ENCODE measurements at regions not wholly inside any gene's neighbourhood (a gene's known extent, or its start where the extent isn't known, plus 50 kb on each side); places are given as distances from the start of the nearest gene placed in this dataset.

DNA sequence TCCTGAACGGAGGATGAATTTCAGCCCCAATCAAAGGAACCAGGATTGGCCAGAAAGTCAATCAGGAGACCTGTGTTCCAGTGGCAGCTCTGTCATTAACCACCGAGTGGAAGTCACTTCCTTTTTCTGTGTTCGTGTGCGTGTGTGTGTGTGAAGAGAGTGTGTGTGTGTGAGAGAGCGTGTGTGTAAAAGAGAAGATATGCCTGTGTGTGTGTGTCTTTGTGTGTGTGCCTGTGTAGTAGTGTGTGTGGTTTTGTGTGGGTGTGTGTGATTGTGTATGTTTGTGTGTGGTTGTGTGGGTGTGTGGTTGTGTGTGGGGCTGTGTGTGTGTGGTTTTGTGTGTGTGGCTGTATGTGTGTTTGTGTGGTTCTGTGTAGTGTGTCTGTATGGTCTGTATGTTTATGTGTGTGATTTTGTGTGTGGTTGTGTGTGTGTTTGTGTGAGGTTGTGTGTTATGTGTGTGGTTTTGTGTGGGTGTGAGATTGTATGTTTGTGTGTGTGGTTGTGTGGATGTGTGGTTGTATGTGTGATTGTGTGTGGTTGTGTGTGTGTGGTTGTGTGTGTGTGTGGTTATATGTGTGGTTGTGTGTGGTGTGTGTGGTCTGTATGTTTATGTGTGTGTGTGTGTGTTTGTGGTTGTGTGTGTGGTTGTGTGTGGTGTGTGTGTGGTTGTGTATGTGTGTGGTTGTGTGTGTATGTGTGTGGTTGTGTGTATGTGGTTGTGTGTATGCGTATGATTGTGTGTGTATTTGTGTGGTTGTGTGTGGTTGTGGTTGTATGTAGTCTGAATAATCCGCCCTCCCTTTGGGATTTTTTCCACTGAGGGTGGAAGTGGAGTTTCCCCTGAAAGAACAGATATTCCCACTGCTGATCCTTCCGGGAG, 314.4 kb downstream of the SHQ1 start:
- Histone ChIP-seq H4K20me1 (ENCODE audit: insufficient read depth, low read length) (no peaks in the 10 kb centered on the region), H3K36me3 (replicated peaks in 1 of 2; ENCODE audit: control insufficient read depth in 1 of 2, insufficient read depth in 2 of 2, low read length in 2 of 2) (no peaks in the 10 kb centered on the region), H3K27me3 (ENCODE audit: control insufficient read depth in 2 of 2, insufficient read depth in 2 of 2, low read length in 2 of 2) (no peaks in the 10 kb centered on the region), H3K79me2 (ENCODE audit: insufficient read depth, low read length) (no peaks in the 10 kb centered on the region), H3K4me3 (replicated peaks in 1 of 3; ENCODE audit: low read depth in 2 of 3, low read length in 3 of 3) (no peak overlapping the region), H3K9me3 (replicated peaks in 1 of 2; ENCODE audit: control insufficient read depth in 1 of 2, insufficient read depth in 1 of 2, low read length in 2 of 2) (no peaks in the 10 kb centered on the region), H3K27ac (ENCODE audit: low read depth in 1 of 2, low read length in 2 of 2) (peak overlapping the region in 1 of 2 donors; percentile 37), H3K4me2 (replicated peaks; ENCODE audit: extremely low read depth, low read length, poor library complexity, severe bottlenecking) (no peak overlapping the region), H2AFZ (ENCODE audit: insufficient read depth, low read depth, low read length, poor library complexity, severe bottlenecking) (no peak overlapping the region), H3K9ac (ENCODE audit: insufficient read depth, low read length, poor library complexity, severe bottlenecking) (no peak overlapping the region), H3K4me1 (ENCODE audit: control insufficient read depth in 1 of 2, insufficient read depth in 2 of 2, low read length in 2 of 2) (peaks cover 8 to 11% of the 10 kb centered on the region in 2 donors)
- peaks cover 0 to 13% (median 6%) of the 10 kb centered on the region in 3 donors for H3K27me3 Mint-ChIP-seq (ENCODE audit: low read depth in 3 of 3)
- 35% methylated on average over 6 of the region's 8 CpGs for WGBS (ENCODE audit: insufficient coverage)
- H3K4me3 Mint-ChIP-seq = peak overlapping the region in 1 of 2 donors; percentile 84
- peaks cover 0 to 3% (median 0%) of the 10 kb centered on the region in 7 donors for H3K9me3 Mint-ChIP-seq
- peaks cover 0 to 7% of the 10 kb centered on the region in 2 donors for H3K36me3 Mint-ChIP-seq
- TF ChIP-seq, protein P1, sequence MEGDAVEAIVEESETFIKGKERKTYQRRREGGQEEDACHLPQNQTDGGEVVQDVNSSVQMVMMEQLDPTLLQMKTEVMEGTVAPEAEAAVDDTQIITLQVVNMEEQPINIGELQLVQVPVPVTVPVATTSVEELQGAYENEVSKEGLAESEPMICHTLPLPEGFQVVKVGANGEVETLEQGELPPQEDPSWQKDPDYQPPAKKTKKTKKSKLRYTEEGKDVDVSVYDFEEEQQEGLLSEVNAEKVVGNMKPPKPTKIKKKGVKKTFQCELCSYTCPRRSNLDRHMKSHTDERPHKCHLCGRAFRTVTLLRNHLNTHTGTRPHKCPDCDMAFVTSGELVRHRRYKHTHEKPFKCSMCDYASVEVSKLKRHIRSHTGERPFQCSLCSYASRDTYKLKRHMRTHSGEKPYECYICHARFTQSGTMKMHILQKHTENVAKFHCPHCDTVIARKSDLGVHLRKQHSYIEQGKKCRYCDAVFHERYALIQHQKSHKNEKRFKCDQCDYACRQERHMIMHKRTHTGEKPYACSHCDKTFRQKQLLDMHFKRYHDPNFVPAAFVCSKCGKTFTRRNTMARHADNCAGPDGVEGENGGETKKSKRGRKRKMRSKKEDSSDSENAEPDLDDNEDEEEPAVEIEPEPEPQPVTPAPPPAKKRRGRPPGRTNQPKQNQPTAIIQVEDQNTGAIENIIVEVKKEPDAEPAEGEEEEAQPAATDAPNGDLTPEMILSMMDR (IDR thresholded peaks at IDR 0.05) = no peak
- H3K27ac Mint-ChIP-seq = peak overlapping the region; percentile 0 to 84 (median 63)
- intact Hi-C loops (cut with micrococcal nuclease) = loop anchor here in 1 of 2 donors (5.0 kb wide), 1 partner anchor 37 kb away; no protein-coding TSS in a partner anchor
- peaks cover 21% of the 10 kb centered on the region for H3K4me1 Mint-ChIP-seq
- peak; percentile 82 to 84 (median 82) for DNase-seq

DNA sequence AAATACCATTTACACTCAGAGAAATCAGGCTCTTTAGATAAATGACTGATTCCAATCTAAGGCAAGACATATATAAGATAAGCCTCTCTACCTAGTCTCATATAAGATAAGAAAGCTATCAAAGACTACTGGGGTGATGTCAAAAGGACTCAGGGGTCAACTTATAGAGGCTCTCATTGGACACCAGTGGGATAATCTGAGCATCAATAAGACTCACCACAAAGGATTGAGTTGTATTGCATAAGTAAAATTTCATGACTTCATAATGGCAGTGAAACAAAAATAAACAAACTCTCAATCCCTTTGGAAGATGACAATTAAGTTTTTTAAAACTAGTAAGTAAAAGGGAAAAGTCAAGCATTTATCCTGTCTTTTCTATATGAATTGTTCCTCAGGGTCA, 317.8 kb downstream of the SHQ1 start:
- peaks cover 0 to 3% (median 0%) of the 10 kb centered on the region in 7 donors for H3K9me3 Mint-ChIP-seq
- TF ChIP-seq, protein P1 (IDR thresholded peaks at IDR 0.05) = no peak
- Histone ChIP-seq H3K36me3 (replicated peaks in 1 of 2; ENCODE audit: control insufficient read depth in 1 of 2, insufficient read depth in 2 of 2, low read length in 2 of 2) (no peaks in the 10 kb centered on the region), H3K79me2 (ENCODE audit: insufficient read depth, low read length) (no peaks in the 10 kb centered on the region), H3K9ac (ENCODE audit: insufficient read depth, low read length, poor library complexity, severe bottlenecking) (no peak overlapping the region), H3K4me3 (replicated peaks in 1 of 3; ENCODE audit: low read depth in 2 of 3, low read length in 3 of 3) (no peak overlapping the region), H3K9me3 (replicated peaks in 1 of 2; ENCODE audit: control insufficient read depth in 1 of 2, insufficient read depth in 1 of 2, low read length in 2 of 2) (no peaks in the 10 kb centered on the region), H2AFZ (ENCODE audit: insufficient read depth, low read depth, low read length, poor library complexity, severe bottlenecking) (no peak overlapping the region), H3K27ac (ENCODE audit: low read depth in 1 of 2, low read length in 2 of 2) (no peak overlapping the region), H3K4me2 (replicated peaks; ENCODE audit: extremely low read depth, low read length, poor library complexity, severe bottlenecking) (no peak overlapping the region), H4K20me1 (ENCODE audit: insufficient read depth, low read length) (no peaks in the 10 kb centered on the region), H3K4me1 (ENCODE audit: control insufficient read depth in 1 of 2, insufficient read depth in 2 of 2, low read length in 2 of 2) (peaks cover 7 to 8% of the 10 kb centered on the region in 2 donors), H3K27me3 (ENCODE audit: control insufficient read depth in 2 of 2, insufficient read depth in 2 of 2, low read length in 2 of 2) (no peaks in the 10 kb centered on the region)
- no peak overlapping the region for H3K27ac Mint-ChIP-seq
- DNase-seq = no peak
- H3K4me1 Mint-ChIP-seq = peaks cover 10% of the 10 kb centered on the region
- peaks cover 0 to 9% (median 6%) of the 10 kb centered on the region in 3 donors for H3K27me3 Mint-ChIP-seq (ENCODE audit: low read depth in 3 of 3)
- intact Hi-C loops (cut with micrococcal nuclease) = loop anchor here in 1 of 2 donors (5.0 kb wide), 1 partner anchor 33 kb away; no protein-coding TSS in a partner anchor
- H3K36me3 Mint-ChIP-seq = peaks cover 0 to 7% of the 10 kb centered on the region in 2 donors
- no peak overlapping the region for H3K4me3 Mint-ChIP-seq
